SK-N-SH treated with all-trans-retinoic acid at 6 μM for 48 hours (cell line): ENCODE measurements at regions not wholly inside any gene's neighbourhood (a gene's known extent, or its start where the extent isn't known, plus 50 kb on each side); places are given as distances from the start of the nearest gene placed in this dataset.

Source experiments
- ATAC-seq: fragments of 200-7000 bp; cut with Tn5 transposase; 3 replicates; pipeline ENCODE4 v1.9.1; 2020; ENCODE audit warnings: mild to moderate bottlenecking, moderate library complexity
- ARNTL ChIP-seq: fragments of 450-650 bp; formaldehyde crosslinking; IDR thresholded peaks from 2 replicates; pipeline ENCODE4 v1.5.0; 2020; ENCODE audit warnings: low read depth, mild to moderate bottlenecking, moderate library complexity, borderline replicate concordance
- CREB5 ChIP-seq: fragments of 250-450 bp; sonication (Bioruptor Pico); IDR thresholded peaks from 2 replicates; pipeline ENCODE4 v1.5.1; 2020; ENCODE audit warnings: low read depth, mild to moderate bottlenecking, moderate library complexity
- CSDC2 ChIP-seq: fragments of 250-450 bp; sonication (Bioruptor Pico); IDR thresholded peaks from 2 replicates; pipeline ENCODE4 v1.5.0; 2020; ENCODE audit warnings: mild to moderate bottlenecking, moderate library complexity
- GLIS3 ChIP-seq: fragments of 250-450 bp; sonication (Bioruptor Pico); IDR thresholded peaks from 2 replicates; pipeline ENCODE4 v1.5.0; 2020; ENCODE audit warnings: mild to moderate bottlenecking, moderate library complexity
- ISL1 ChIP-seq: fragments of 250-450 bp; sonication (Bioruptor Pico); IDR thresholded peaks from 2 replicates; pipeline ENCODE4 v2.1.2; 2022; ENCODE audit warnings: mild to moderate bottlenecking, moderate library complexity
- OSR1 ChIP-seq: fragments of 250-450 bp; sonication (Bioruptor Pico); IDR thresholded peaks from 2 replicates; pipeline ENCODE4 v1.8.0; 2022; ENCODE audit warnings: moderate library complexity, mild to moderate bottlenecking, inconsistent platforms
- PATZ1 ChIP-seq: fragments of 250-450 bp; sonication (Bioruptor Pico); IDR thresholded peaks from 2 replicates; pipeline ENCODE4 v1.8.0; 2020; ENCODE audit warnings: mild to moderate bottlenecking, moderate library complexity, borderline replicate concordance
- PPARA ChIP-seq: fragments of 250-450 bp; sonication (Bioruptor Pico); IDR thresholded peaks from 2 replicates; pipeline ENCODE4 v1.5.0; 2020; ENCODE audit warnings: mild to moderate bottlenecking, borderline replicate concordance
- RARB ChIP-seq: fragments of 250-450 bp; sonication (Bioruptor Pico); IDR thresholded peaks from 2 replicates; pipeline ENCODE4 v1.8.0; 2021; ENCODE audit warnings: mild to moderate bottlenecking, moderate library complexity
- SNAI2 ChIP-seq: fragments of 250-450 bp; sonication (Bioruptor Pico); IDR thresholded peaks from 2 replicates; pipeline ENCODE4 v1.5.0; 2020; ENCODE audit warnings: mild to moderate bottlenecking, moderate library complexity
- TCF4 ChIP-seq: fragments of 250-450 bp; sonication (Bioruptor Pico); IDR thresholded peaks from 2 replicates; pipeline ENCODE4 v1.8.0; 2021; ENCODE audit warnings: mild to moderate bottlenecking, moderate library complexity, borderline replicate concordance
- TOX ChIP-seq: fragments of 250-450 bp; sonication (Bioruptor Pico); IDR thresholded peaks from 2 replicates; pipeline ENCODE4 v1.8.0; 2021; ENCODE audit warnings: mild to moderate bottlenecking, moderate library complexity, borderline replicate concordance
- TSHZ2 ChIP-seq: fragments of 250-450 bp; sonication (Bioruptor Pico); IDR thresholded peaks from 2 replicates; pipeline ENCODE4 v1.5.0; 2020; ENCODE audit warnings: mild to moderate bottlenecking, moderate library complexity
- ZC3H10 ChIP-seq: fragments of 250-450 bp; sonication (Bioruptor Pico); IDR thresholded peaks from 2 replicates; pipeline ENCODE4 v1.5.1; 2021; ENCODE audit warnings: mild to moderate bottlenecking, moderate library complexity
- ZFP3 ChIP-seq: fragments of 250-450 bp; sonication (Bioruptor Pico); IDR thresholded peaks from 2 replicates; pipeline ENCODE4 v1.5.0; 2020; ENCODE audit warnings: mild to moderate bottlenecking, moderate library complexity
- ZFP30 ChIP-seq: fragments of 450-650 bp; formaldehyde crosslinking; IDR thresholded peaks from 2 replicates; pipeline ENCODE4 v1.5.0; 2022; ENCODE audit warnings: mild to moderate bottlenecking, moderate library complexity
- ZNF565 ChIP-seq: fragments of 450-650 bp; formaldehyde crosslinking; conservative IDR thresholded peaks from 2 replicates; pipeline ENCODE4 v1.5.0; 2020; ENCODE audit warnings: low read depth, mild to moderate bottlenecking, moderate library complexity
- ZNF70 ChIP-seq: fragments of 450-650 bp; formaldehyde crosslinking; IDR thresholded peaks from 2 replicates; pipeline ENCODE4 v1.5.0; 2020; ENCODE audit warnings: mild to moderate bottlenecking, moderate library complexity
- ZNF8 ChIP-seq: fragments of 450-650 bp; formaldehyde crosslinking; IDR thresholded peaks from 2 replicates; pipeline ENCODE4 v1.5.0; 2020; ENCODE audit warnings: mild to moderate bottlenecking, moderate library complexity
- TF ChIP-seq, protein P1 (sequence below): fragments of 250-450 bp; sonication (Bioruptor Pico); IDR thresholded peaks from 2 replicates; pipeline ENCODE4 v1.5.1; 2021; ENCODE audit warnings: mild to moderate bottlenecking, moderate library complexity
- TF ChIP-seq, protein P2 (sequence below): fragments of 250-450 bp; sonication (Bioruptor Pico); IDR thresholded peaks from 2 replicates; pipeline ENCODE4 v1.8.0; 2021; ENCODE audit warnings: low read depth, mild to moderate bottlenecking, moderate library complexity, borderline replicate concordance

DNA sequence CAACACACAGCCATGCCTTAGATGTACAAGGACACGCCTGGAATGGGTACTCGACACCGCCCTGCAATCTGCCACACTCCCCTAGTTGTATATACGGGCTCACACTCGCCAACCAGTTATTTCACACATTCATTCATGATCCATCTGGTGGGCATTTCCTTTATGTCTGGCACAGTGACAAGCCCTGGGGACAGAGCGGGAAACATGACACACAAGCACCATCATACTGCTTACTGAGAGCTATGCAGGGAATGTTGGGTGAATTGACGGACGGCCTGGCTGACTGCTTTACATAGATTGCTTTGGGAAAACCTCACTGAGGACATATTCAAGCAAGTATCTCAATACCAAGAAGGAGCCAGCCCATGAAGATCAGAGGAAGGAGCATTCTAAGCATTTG lies 448.0 kb upstream of the SPRED2 start:
- no peak for ATAC-seq
- TF ChIP-seq ZNF8 (CRISPR knock-in tag), result no peak
- TF ChIP-seq ZNF70 (CRISPR knock-in tag), result no peak
- TF ChIP-seq, protein P1, sequence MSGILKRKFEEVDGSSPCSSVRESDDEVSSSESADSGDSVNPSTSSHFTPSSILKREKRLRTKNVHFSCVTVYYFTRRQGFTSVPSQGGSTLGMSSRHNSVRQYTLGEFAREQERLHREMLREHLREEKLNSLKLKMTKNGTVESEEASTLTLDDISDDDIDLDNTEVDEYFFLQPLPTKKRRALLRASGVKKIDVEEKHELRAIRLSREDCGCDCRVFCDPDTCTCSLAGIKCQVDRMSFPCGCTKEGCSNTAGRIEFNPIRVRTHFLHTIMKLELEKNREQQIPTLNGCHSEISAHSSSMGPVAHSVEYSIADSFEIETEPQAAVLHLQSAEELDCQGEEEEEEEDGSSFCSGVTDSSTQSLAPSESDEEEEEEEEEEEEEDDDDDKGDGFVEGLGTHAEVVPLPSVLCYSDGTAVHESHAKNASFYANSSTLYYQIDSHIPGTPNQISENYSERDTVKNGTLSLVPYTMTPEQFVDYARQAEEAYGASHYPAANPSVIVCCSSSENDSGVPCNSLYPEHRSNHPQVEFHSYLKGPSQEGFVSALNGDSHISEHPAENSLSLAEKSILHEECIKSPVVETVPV (CRISPR knock-in tag), result no peak
- no peak for TF ChIP-seq ZFP3 (CRISPR knock-in tag)
- TF ChIP-seq ARNTL, result no peak
- no peak for TF ChIP-seq RARB (CRISPR knock-in tag)
- TF ChIP-seq PATZ1 (CRISPR knock-in tag), result no peak
- TF ChIP-seq PPARA, result no peak
- TF ChIP-seq GLIS3 (CRISPR knock-in tag), result no peak
- TF ChIP-seq, protein P2, sequence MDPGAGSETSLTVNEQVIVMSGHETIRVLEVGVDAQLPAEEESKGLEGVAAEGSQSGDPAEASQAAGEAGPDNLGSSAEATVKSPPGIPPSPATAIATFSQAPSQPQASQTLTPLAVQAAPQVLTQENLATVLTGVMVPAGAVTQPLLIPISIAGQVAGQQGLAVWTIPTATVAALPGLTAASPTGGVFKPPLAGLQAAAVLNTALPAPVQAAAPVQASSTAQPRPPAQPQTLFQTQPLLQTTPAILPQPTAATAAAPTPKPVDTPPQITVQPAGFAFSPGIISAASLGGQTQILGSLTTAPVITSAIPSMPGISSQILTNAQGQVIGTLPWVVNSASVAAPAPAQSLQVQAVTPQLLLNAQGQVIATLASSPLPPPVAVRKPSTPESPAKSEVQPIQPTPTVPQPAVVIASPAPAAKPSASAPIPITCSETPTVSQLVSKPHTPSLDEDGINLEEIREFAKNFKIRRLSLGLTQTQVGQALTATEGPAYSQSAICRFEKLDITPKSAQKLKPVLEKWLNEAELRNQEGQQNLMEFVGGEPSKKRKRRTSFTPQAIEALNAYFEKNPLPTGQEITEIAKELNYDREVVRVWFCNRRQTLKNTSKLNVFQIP (CRISPR knock-in tag), result no peak
- TF ChIP-seq ZFP30, result no peak
- TF ChIP-seq TOX (CRISPR knock-in tag), result no peak
- no peak for TF ChIP-seq ZC3H10 (CRISPR knock-in tag)
- TF ChIP-seq SNAI2 (CRISPR knock-in tag), result no peak
- no peak for TF ChIP-seq OSR1 (CRISPR knock-in tag)
- TF ChIP-seq TSHZ2 (CRISPR knock-in tag), result no peak
- TF ChIP-seq CSDC2, result no peak
- TF ChIP-seq, all 23 proteins: peak for 0

DNA sequence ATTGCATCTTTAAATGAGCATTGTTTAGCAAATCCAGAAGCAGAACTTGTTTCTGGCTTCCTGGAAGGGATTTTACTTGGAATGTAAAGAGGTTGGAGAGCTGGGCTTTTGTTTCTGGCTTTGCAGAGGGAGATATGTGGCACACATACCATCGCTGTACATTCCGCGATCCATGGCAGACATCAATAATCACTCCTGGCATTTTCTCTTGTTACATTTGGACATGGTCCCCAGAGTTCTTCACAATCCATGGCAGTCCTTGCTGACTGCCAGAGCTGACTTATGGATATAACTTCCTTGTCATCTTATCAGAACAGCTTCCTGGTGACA lies 445.6 kb upstream of the SPRED2 start:
- no peak for TF ChIP-seq ARNTL
- TF ChIP-seq ISL1, result no peak
- TF ChIP-seq CREB5 (CRISPR knock-in tag), result no peak
- no peak for TF ChIP-seq RARB (CRISPR knock-in tag)
- TF ChIP-seq, protein P2 (CRISPR knock-in tag), result no peak
- no peak for TF ChIP-seq TSHZ2 (CRISPR knock-in tag)
- no peak for TF ChIP-seq TCF4 (CRISPR knock-in tag)
- TF ChIP-seq TOX (CRISPR knock-in tag), result no peak
- TF ChIP-seq, protein P1 (CRISPR knock-in tag), result no peak
- no peak for TF ChIP-seq CSDC2
- no peak for TF ChIP-seq GLIS3 (CRISPR knock-in tag)
- no peak for TF ChIP-seq PPARA
- TF ChIP-seq ZC3H10 (CRISPR knock-in tag), result no peak
- no peak for TF ChIP-seq ZFP30
- TF ChIP-seq ZFP3 (CRISPR knock-in tag), result no peak
- no peak for TF ChIP-seq ZNF70 (CRISPR knock-in tag)
- no peak for TF ChIP-seq ZNF565 (CRISPR knock-in tag)
- no peak for TF ChIP-seq PATZ1 (CRISPR knock-in tag)
- ATAC-seq, result no peak
